H1 (cell line): ENCODE measurements at regions not wholly inside any gene's neighbourhood (a gene's known extent, or its start where the extent isn't known, plus 50 kb on each side); places are given as distances from the start of the nearest gene placed in this dataset.
A peak's percentile ranks its signal among the peaks of the same experiment; 100 is the strongest.

Experiments
- CTCF ChIA-PET: fragments of 300-600 bp; sonication (Branson Sonifier 250); formaldehyde crosslinking; loops from one replicate; lab custom pipeline; 2021; ENCODE audit not compliant: partially characterized antibody; lab: Charles Lee
- POLR2A ChIA-PET: fragments of 300-600 bp; sonication (Branson Sonifier 250); formaldehyde crosslinking; loops from one replicate; lab custom pipeline; 2021; ENCODE audit warnings: inconsistent platforms; ENCODE audit not compliant: partially characterized antibody; lab: Charles Lee
- DNase-seq, 2 experiments: peaks; one replicate each; pipeline versions ENCODE4 v3.0.0 to v3.0.0-alpha.2; 2010 to 2022; ENCODE audit warnings: low spot score in 2 of 2, low read depth in 1 of 2, mixed read lengths in 1 of 2
- FAIRE-seq: peaks from 2 replicates; lab custom pipeline; 2011; peaks lifted over from hg19 to GRCh38; lab: Jason Lieb, UNC
- H2AFZ ChIP-seq: 2 replicates; pipeline ENCODE4 v1.8.1; 2012; ENCODE audit warnings: low read length, inconsistent platforms
- H2AK5ac ChIP-seq: 2 replicates; pipeline ENCODE4 v1.6.1; 2013; ENCODE audit warnings: low read depth, low read length
- H2BK120ac ChIP-seq: replicated peaks from 2 replicates; pipeline ENCODE3; 2013; ENCODE audit warnings: low read depth, low read length, inconsistent platforms
- H2BK12ac ChIP-seq: 2 replicates; pipeline ENCODE4 v1.6.1; 2013; ENCODE audit warnings: low read depth, low read length
- H2BK15ac ChIP-seq: 2 replicates; pipeline ENCODE4 v1.6.1; 2013; ENCODE audit warnings: low read length
- H2BK20ac ChIP-seq: 2 replicates; pipeline ENCODE4 v1.6.1; 2013; ENCODE audit warnings: low read length
- H2BK5ac ChIP-seq: 2 replicates; pipeline ENCODE4 v1.6.1; 2013; ENCODE audit warnings: low read depth, low read length
- H3K14ac ChIP-seq: 2 replicates; pipeline ENCODE4 v1.6.1; 2013; ENCODE audit warnings: inconsistent platforms; ENCODE audit not compliant: insufficient read length
- H3K18ac ChIP-seq: 2 replicates; pipeline ENCODE4 v1.6.1; 2013; ENCODE audit warnings: low read length; ENCODE audit errors: extremely low read depth
- H3K23ac ChIP-seq: 2 replicates; pipeline ENCODE4 v1.6.1; 2013; ENCODE audit warnings: inconsistent platforms; ENCODE audit not compliant: insufficient read length
- H3K23me2 ChIP-seq: 2 replicates; pipeline ENCODE4 v1.6.1; 2013; ENCODE audit warnings: low read depth, low read length
- H3K27ac ChIP-seq: 2 replicates; pipeline ENCODE4 v1.6.1; 2011; ENCODE audit warnings: low read depth, low read length, inconsistent platforms
- H3K27me3 ChIP-seq, 4 experiments: replicated peaks in 1 of 4; 1 replicate in 1 of 4; 2 replicates in 3 of 4; pipeline versions ENCODE4 v1.6.1 to v1.8.1; 2011 to 2013; ENCODE audit warnings: low read length in 3 of 4, mild to moderate bottlenecking in 3 of 4, inconsistent platforms in 2 of 4, mixed read lengths in 2 of 4, moderate library complexity in 1 of 4; ENCODE audit not compliant: control insufficient read depth in 3 of 4, insufficient read depth in 3 of 4; ENCODE audit errors: extremely low read depth in 1 of 4
- H3K36me3 ChIP-seq, 4 experiments: 2 replicates each; pipeline versions ENCODE4 v1.6.1 to v1.8.1; 2011 to 2013; ENCODE audit warnings: mild to moderate bottlenecking in 4 of 4, low read length in 3 of 4, moderate library complexity in 2 of 4, control low read depth in 1 of 4, inconsistent platforms in 1 of 4; ENCODE audit not compliant: insufficient read depth in 4 of 4, control insufficient read depth in 2 of 4
- H3K4ac ChIP-seq: replicated peaks from 2 replicates; pipeline ENCODE3; 2013; ENCODE audit warnings: low read length, low read depth, mixed read lengths, inconsistent platforms; ENCODE audit not compliant: insufficient read length
- H3K4me1 ChIP-seq, 4 experiments: replicated peaks in 1 of 4; 1 replicate in 1 of 4; 2 replicates in 3 of 4; pipeline versions ENCODE4 v1.6.1 to v1.8.1; 2011 to 2013; ENCODE audit warnings: low read length in 3 of 4, inconsistent platforms in 2 of 4, mixed read lengths in 1 of 4; ENCODE audit not compliant: insufficient read depth in 4 of 4, control insufficient read depth in 3 of 4
- H3K4me2 ChIP-seq, 2 experiments: 2 replicates each; pipeline versions ENCODE4 v1.6.1 to v1.8.1; 2011 to 2013; ENCODE audit warnings: low read depth in 2 of 2, low read length in 2 of 2, control low read depth in 1 of 2, inconsistent platforms in 1 of 2, mild to moderate bottlenecking in 1 of 2; ENCODE audit not compliant: insufficient read depth in 1 of 2
- H3K4me3 ChIP-seq, 4 experiments: fragments of 200-600, 300-600 bp in 1 of 4; sonication (generic), shearing (Covaris generic), sonication (Bioruptor Twin) in 1 of 4; 2 replicates each; pipeline versions ENCODE4 v1.5.1 to v1.8.1; 2011 to 2016; ENCODE audit warnings: low read length in 4 of 4, low read depth in 3 of 4, control low read depth in 2 of 4, inconsistent platforms in 2 of 4, mild to moderate bottlenecking in 2 of 4, mixed read lengths in 1 of 4, moderate library complexity in 1 of 4; ENCODE audit not compliant: insufficient read depth in 2 of 4; ENCODE audit errors: extremely low read depth in 1 of 4
- H3K56ac ChIP-seq: replicated peaks from 2 replicates; pipeline ENCODE3; 2013; ENCODE audit warnings: low read depth, mild to moderate bottlenecking, mixed read lengths, low read length, inconsistent platforms; ENCODE audit not compliant: insufficient read length
- H3K79me1 ChIP-seq: 2 replicates; pipeline ENCODE4 v1.6.1; 2013; ENCODE audit warnings: low read depth, low read length, control low read depth
- H3K79me2 ChIP-seq, 2 experiments: 2 replicates each; pipeline versions ENCODE4 v1.6.1 to v1.8.1; 2012 to 2013; ENCODE audit warnings: low read length in 2 of 2, mild to moderate bottlenecking in 2 of 2, inconsistent platforms in 1 of 2; ENCODE audit not compliant: insufficient read depth in 2 of 2, control insufficient read depth in 1 of 2
- H3K9ac ChIP-seq, 4 experiments: replicated peaks in 1 of 4; 1 replicate in 1 of 4; 2 replicates in 3 of 4; pipeline versions ENCODE4 v1.6.1 to v1.8.1; 2011 to 2013; ENCODE audit warnings: low read depth in 3 of 4, low read length in 3 of 4, control low read depth in 2 of 4, mild to moderate bottlenecking in 2 of 4, moderate library complexity in 2 of 4, inconsistent platforms in 1 of 4; ENCODE audit errors: extremely low read depth in 1 of 4
- H3K9me3 ChIP-seq, 2 experiments: 2 replicates each; pipeline versions ENCODE4 v1.6.1 to v1.8.1; 2012 to 2013; ENCODE audit warnings: mild to moderate bottlenecking in 2 of 2, moderate library complexity in 2 of 2, control low read depth in 1 of 2, inconsistent platforms in 1 of 2, low read depth in 1 of 2, low read length in 1 of 2, mixed read lengths in 1 of 2; ENCODE audit not compliant: insufficient read depth in 2 of 2
- H4K20me1 ChIP-seq, 2 experiments: replicated peaks in 1 of 2; 2 replicates each; pipeline versions ENCODE3 to v1.8.1; 2011 to 2013; ENCODE audit warnings: inconsistent platforms in 2 of 2, low read length in 2 of 2, mild to moderate bottlenecking in 1 of 2; ENCODE audit not compliant: insufficient read depth in 2 of 2, control insufficient read depth in 1 of 2
- H4K5ac ChIP-seq: 2 replicates; pipeline ENCODE4 v1.6.1; 2013; ENCODE audit warnings: low read length, low read depth, mixed read lengths, inconsistent platforms; ENCODE audit not compliant: insufficient read length
- H4K8ac ChIP-seq: 2 replicates; pipeline ENCODE4 v1.8.0; 2013; ENCODE audit warnings: mild to moderate bottlenecking, moderate library complexity, low read length, inconsistent platforms; ENCODE audit not compliant: insufficient read depth; ENCODE audit errors: extremely low read depth
- H4K91ac ChIP-seq: replicated peaks from 2 replicates; pipeline ENCODE3; 2013; ENCODE audit warnings: low read length, mixed read lengths, inconsistent platforms; ENCODE audit not compliant: insufficient read length
- BACH1 ChIP-seq: IDR thresholded peaks from 2 replicates; pipeline ENCODE4 v1.6.1; 2012; ENCODE audit warnings: low read length, improper control_type of control experiment
- CHD2 ChIP-seq: IDR thresholded peaks from 2 replicates; pipeline ENCODE4 v1.6.1; 2012; ENCODE audit warnings: low read length, improper control_type of control experiment
- CREB1 ChIP-seq: IDR thresholded peaks from 2 replicates; pipeline ENCODE4 v1.6.1; 2012; ENCODE audit warnings: inconsistent platforms
- MAFK ChIP-seq: IDR thresholded peaks from 2 replicates; pipeline ENCODE4 v1.6.1; 2012; ENCODE audit warnings: low read depth, mild to moderate bottlenecking, improper control_type of control experiment, low read length
- TEAD4 ChIP-seq: IDR thresholded peaks from 2 replicates; pipeline ENCODE4 v1.6.1; 2012; ENCODE audit warnings: low read depth, low read length, inconsistent platforms, mixed read lengths

DNA sequence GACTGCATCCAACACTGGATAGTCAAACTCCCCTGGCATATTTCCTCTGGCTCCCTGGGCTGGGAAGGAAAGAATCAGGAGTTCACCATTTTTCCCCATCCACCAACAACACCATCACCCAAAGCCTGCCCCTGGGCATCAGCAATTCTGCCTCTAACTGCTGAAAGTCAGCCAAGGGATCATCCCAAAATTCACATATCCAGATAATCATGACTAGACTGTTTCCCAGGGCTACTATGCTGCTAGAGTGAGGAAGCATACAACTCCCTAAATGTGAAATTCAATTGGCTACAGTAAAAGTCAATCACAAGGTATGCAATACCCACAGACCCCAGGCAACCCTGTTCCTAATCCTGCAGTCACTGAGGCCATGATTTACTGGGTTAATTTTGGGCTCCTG lies 230.6 kb downstream of the C16orf95 start:
- no peak overlapping the region for H2AFZ ChIP-seq
- no peak overlapping the region for H2BK12ac ChIP-seq
- H3K27ac ChIP-seq = no peak overlapping the region
- H2BK120ac ChIP-seq = no peak overlapping the region
- no peak overlapping the region for H4K8ac ChIP-seq
- H3K18ac ChIP-seq = no peak overlapping the region
- H3K9me3 ChIP-seq = peaks cover 9 to 10% of the 10 kb centered on the region in 2 experiments; a peak in 2 of 4 replicates
- H2AK5ac ChIP-seq = no peak overlapping the region
- no peak overlapping the region for H4K91ac ChIP-seq
- no peak overlapping the region for H3K23ac ChIP-seq
- no peaks in the 10 kb centered on the region for H3K79me2 ChIP-seq
- no peak overlapping the region for H3K4me2 ChIP-seq
- no peaks in the 10 kb centered on the region for H3K27me3 ChIP-seq
- no peak overlapping the region for H3K14ac ChIP-seq
- no peaks in the 10 kb centered on the region for H3K79me1 ChIP-seq
- H2BK5ac ChIP-seq = no peak overlapping the region
- no peak overlapping the region for H3K9ac ChIP-seq
- FAIRE-seq (no peak), DNase-seq (no peak)
- peaks cover 0 to 7% (median 1%) of the 10 kb centered on the region in 4 experiments; a peak in 3 of 7 replicates for H3K4me1 ChIP-seq
- TF ChIP-seq TEAD4 = no peak
- TF ChIP-seq CREB1 = no peak
- peak; percentile 85 for TF ChIP-seq BACH1
- no peak for TF ChIP-seq CHD2
- peak; percentile 69 for TF ChIP-seq MAFK
- POLR2A ChIA-PET = no interaction called here
- H4K20me1 ChIP-seq = no peaks in the 10 kb centered on the region
- H2BK15ac ChIP-seq = no peak overlapping the region
- no peak overlapping the region for H4K5ac ChIP-seq
- no peak overlapping the region for H3K4me3 ChIP-seq
- H3K23me2 ChIP-seq = no peaks in the 10 kb centered on the region
- no peak overlapping the region for H2BK20ac ChIP-seq
- H3K36me3 ChIP-seq = no peaks in the 10 kb centered on the region
- H3K4ac ChIP-seq = no peak overlapping the region
- CTCF ChIA-PET = interaction anchor here (0.9 to 1.5 kb wide), 2 partner anchors 10 to 23 kb away, joined by 3 to 8 read pairs; no protein-coding TSS in a partner anchor
- H3K56ac ChIP-seq = no peak overlapping the region
